TTC549 (cell line): ENCODE measurements at regions not wholly inside any gene's neighbourhood (a gene's known extent, or its start where the extent isn't known, plus 50 kb on each side); places are given as distances from the start of the nearest gene placed in this dataset.
"Not testable (repeated sequence)": the region's sequence is repeated elsewhere in the genome, so short reads cannot be mapped to it uniquely, and the experiment has no call there.

ENCODE experiments used
- FAIRE-seq: peaks from 2 replicates; lab custom pipeline; 2012; peaks lifted over from hg19 to GRCh38; lab: Jason Lieb, UNC

- no peak for FAIRE-seq
Observed at GRCh38 chr1:192906334-192906733, 97.5 kb downstream of the RGS2 start.

GRCh38 chr1:192907545-192908243 is 98.9 kb downstream of the RGS2 start:
- FAIRE-seq = no peak

- not testable (repeated sequence) for FAIRE-seq
Observed at GRCh38 chr1:192911896-192912656, 103.2 kb downstream of the RGS2 start.

- no peak for FAIRE-seq
Observed at GRCh38 chr1:192913683-192914082, 104.8 kb downstream of the RGS2 start.

GRCh38 chr1:192914092-192914491 is 105.3 kb downstream of the RGS2 start:
- FAIRE-seq = no peak

GRCh38 chr1:192914696-192915095 is 105.9 kb downstream of the RGS2 start:
- no peak for FAIRE-seq

GRCh38 chr1:192916021-192916420 is 107.2 kb downstream of the RGS2 start:
- no peak for FAIRE-seq

- FAIRE-seq = no peak
Observed at GRCh38 chr1:192918259-192918658, 109.4 kb downstream of the RGS2 start.

- FAIRE-seq = no peak
Observed at GRCh38 chr1:192920412-192920811, 111.6 kb downstream of the RGS2 start.

GRCh38 chr1:192925609-192926008 is 116.8 kb downstream of the RGS2 start:
- no peak for FAIRE-seq

- FAIRE-seq = peak; percentile 5
Observed at GRCh38 chr1:192926736-192927135, 117.9 kb downstream of the RGS2 start.

- no peak for FAIRE-seq
Observed at GRCh38 chr1:192927496-192927895, 118.7 kb downstream of the RGS2 start.

GRCh38 chr1:192929597-192929996 is 120.8 kb downstream of the RGS2 start:
- no peak for FAIRE-seq

- no peak for FAIRE-seq
Observed at GRCh38 chr1:192933744-192934143, 124.9 kb downstream of the RGS2 start.

GRCh38 chr1:192936313-192937018 is 122.7 kb downstream of the UCHL5 start:
- FAIRE-seq = no peak

- no peak for FAIRE-seq
Observed at GRCh38 chr1:192937128-192937527, 122.0 kb downstream of the UCHL5 start.

GRCh38 chr1:192939440-192939839 is 119.7 kb downstream of the UCHL5 start:
- no peak for FAIRE-seq

GRCh38 chr1:192940658-192941057 is 118.5 kb downstream of the UCHL5 start:
- no peak for FAIRE-seq

- no peak for FAIRE-seq
Observed at GRCh38 chr1:192941722-192942411, 117.3 kb downstream of the UCHL5 start.

- FAIRE-seq = no peak
Observed at GRCh38 chr1:192943108-192943507, 116.1 kb downstream of the UCHL5 start.

GRCh38 chr1:192943522-192943921 is 115.6 kb downstream of the UCHL5 start:
- peak; percentile 41 for FAIRE-seq

- no peak for FAIRE-seq
Observed at GRCh38 chr1:192945390-192946130, 113.6 kb downstream of the UCHL5 start.
